Erythroblast (primary cell): ENCODE measurements at regions not wholly inside any gene's neighbourhood (a gene's known extent, or its start where the extent isn't known, plus 50 kb on each side); places are given as distances from the start of the nearest gene placed in this dataset.

Experiments used
- DNase-seq, 2 experiments: peaks; one replicate each; lab custom pipeline; 2025; lab: John Stamatoyannopoulos, UW
- GATA1 ChIP-seq: IDR thresholded peaks from 2 replicates; pipeline ENCODE4 v1.6.1; 2011; ENCODE audit warnings: low read depth, mild to moderate bottlenecking, control low read depth, low read length, moderate library complexity
- POLR2A ChIP-seq: IDR thresholded peaks from 2 replicates; pipeline ENCODE4 v1.6.1; 2011; ENCODE audit warnings: mild to moderate bottlenecking, low read length

DNA sequence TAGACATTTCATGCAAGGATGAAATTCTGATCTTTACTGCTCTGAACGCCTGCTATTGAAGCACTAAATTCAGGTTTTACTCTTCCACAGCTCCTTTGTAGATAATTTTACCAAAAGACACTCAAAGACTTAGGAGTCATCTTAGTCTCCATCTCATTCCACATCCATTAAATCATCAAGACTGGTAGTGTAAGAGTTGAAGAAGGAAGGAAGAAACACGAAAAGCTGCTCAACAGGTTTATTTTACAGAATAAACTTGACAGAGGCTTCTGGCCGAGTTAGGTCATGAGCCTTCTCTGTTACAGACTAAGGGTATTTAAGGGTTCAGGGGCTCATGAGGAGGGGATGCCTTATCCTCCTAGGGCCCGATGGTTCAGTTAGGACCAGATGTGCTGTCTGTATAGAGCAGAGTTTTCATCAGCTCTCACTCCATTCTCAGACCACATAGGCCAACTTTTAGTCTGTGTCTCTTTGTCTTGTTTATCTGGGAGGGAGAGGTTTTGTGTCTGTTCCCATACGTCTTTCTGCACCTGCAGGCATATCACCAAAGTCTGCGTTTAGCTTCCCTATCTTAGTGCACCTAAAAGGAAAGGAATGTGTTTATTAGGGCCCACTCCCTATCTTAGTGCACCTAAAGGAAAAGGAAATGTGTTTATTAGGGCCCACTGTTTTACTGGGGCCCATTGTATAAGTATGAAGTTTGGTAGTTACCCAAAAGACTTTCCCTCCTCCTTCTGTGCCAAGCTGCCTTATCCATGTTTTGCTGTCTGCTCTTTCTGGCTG lies 57.4 kb upstream of the RGS18 start:
- no peak for DNase-seq
- no peak for TF ChIP-seq GATA1
- TF ChIP-seq POLR2A: no peak

DNA sequence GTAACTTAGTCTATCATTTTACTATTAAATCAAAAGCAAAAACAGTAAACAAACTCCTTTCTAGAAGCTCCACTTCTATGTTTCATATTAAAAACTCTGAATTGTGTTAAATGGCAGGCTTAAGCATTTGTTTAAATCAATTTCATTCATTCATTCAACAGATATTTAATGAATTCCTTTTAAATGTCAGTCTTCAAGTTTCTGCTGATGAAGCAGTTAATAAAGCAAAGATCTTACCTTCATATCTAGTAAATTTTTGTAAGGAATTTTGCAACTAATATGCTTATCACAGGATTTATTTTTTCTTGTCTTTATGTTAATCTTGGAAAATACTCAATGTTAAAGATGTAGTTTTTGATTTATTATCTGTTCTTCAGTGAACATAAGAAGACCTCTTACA lies 54.1 kb upstream of the RGS18 start:
- TF ChIP-seq POLR2A (no peak), GATA1 (no peak)
- no peak for DNase-seq

DNA sequence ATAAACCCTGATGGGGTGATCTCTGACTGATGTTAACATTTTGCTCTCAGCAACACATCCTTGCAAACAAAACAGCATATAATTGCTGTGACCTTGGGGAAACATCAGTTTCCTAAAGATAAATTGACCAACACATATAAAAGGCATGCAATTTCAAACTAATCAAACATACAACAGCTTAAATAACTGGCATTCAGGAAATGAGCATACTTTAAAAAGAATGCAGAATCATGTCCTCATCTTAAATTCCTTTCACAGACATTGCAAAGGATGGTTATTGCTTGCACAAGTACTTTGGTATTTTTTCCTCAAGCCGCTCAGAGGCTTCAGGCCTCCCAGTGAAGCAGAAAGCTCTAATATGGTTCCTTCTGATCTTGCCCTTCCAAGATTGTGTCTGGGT lies 53.4 kb upstream of the RGS18 start:
- no peak for TF ChIP-seq GATA1
- no peak for DNase-seq

DNA sequence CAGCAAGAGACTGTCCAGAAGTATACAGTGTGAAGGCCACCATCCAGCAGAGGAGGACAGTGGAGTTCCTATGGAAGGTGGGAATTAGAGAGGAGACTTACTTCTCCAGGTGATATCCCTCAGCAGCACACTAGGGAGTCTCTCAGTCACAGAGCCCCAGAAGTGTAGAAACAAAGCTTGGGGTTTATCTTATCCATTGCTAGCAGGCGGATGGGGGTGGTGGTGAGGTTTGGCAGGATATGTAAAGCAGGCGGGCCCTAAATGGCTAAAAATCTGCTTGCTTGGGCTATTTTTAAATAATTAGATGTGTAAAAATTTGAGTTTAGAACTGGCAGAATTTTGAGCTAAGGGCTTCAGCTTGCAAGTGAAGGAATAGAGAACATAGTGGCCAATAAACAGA lies 50.1 kb upstream of the RGS18 start:
- no peak for TF ChIP-seq GATA1
- no peak for TF ChIP-seq POLR2A

More for the DNA sequence above, 50.1 kb upstream of the RGS18 start:
- DNase-seq: peak; percentile 84 to 90
